OCI-LY1 (cell line): ENCODE measurements at regions not wholly inside any gene's neighbourhood (a gene's known extent, or its start where the extent isn't known, plus 50 kb on each side); places are given as distances from the start of the nearest gene placed in this dataset.

Experiments used
- EZH2 ChIP-seq: fragments of 200-600 bp; sonication (generic), shearing (Covaris generic); IDR thresholded peaks from 2 replicates; pipeline ENCODE4 v1.8.0; 2017; ENCODE audit warnings: borderline replicate concordance, mixed run types, mild to moderate bottlenecking, antibody characterized with exemption, low read length, moderate library complexity, mixed read lengths
- TF ChIP-seq, protein P1 (sequence below): fragments of 200-600 bp; sonication (generic), shearing (Covaris generic); IDR thresholded peaks from 2 replicates; pipeline ENCODE4 v1.5.1; 2017; ENCODE audit warnings: mild to moderate bottlenecking, antibody characterized with exemption, low read length, moderate library complexity, mixed read lengths

DNA sequence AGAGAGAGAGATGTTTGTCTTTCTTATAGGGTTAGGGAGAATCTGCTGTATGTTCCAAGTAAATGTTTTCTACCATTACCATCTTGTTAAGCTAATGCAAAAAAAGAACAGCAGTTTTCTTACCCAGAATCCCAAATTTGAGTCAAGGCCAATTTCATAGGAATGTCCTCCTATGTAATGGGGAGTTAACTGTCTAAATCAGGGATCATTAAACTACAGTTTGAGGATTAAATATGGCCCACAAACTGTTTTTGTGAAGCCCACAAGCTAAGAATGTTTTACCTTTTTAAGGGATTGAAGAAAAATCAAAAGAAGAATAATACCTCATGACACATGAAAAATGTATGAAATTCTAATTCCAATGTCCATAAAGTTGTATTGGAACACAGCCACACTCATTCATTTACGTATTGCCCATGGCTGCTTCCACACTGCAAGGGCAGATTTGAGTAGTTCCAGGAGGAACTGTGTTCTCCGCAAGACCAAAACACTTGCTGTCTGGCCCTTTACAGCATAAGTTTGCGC is 113.2 kb upstream of the SPRY1 start:
- TF ChIP-seq, protein P1, sequence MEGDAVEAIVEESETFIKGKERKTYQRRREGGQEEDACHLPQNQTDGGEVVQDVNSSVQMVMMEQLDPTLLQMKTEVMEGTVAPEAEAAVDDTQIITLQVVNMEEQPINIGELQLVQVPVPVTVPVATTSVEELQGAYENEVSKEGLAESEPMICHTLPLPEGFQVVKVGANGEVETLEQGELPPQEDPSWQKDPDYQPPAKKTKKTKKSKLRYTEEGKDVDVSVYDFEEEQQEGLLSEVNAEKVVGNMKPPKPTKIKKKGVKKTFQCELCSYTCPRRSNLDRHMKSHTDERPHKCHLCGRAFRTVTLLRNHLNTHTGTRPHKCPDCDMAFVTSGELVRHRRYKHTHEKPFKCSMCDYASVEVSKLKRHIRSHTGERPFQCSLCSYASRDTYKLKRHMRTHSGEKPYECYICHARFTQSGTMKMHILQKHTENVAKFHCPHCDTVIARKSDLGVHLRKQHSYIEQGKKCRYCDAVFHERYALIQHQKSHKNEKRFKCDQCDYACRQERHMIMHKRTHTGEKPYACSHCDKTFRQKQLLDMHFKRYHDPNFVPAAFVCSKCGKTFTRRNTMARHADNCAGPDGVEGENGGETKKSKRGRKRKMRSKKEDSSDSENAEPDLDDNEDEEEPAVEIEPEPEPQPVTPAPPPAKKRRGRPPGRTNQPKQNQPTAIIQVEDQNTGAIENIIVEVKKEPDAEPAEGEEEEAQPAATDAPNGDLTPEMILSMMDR: no peak
- no peak for TF ChIP-seq EZH2
